Parathyroid adenoma (tissue), 2 donors: ENCODE measurements at regions not wholly inside any gene's neighbourhood (a gene's known extent, or its start where the extent isn't known, plus 50 kb on each side); places are given as distances from the start of the nearest gene placed in this dataset.

Source experiments
- H2AFZ ChIP-seq: fragments of 300-600 bp; sonication (generic); one replicate; pipeline ENCODE4 v1.7.0; 2017; ENCODE audit warnings: antibody characterized with exemption, mild to moderate bottlenecking
- H3K27ac ChIP-seq: fragments of 300-600 bp; sonication (generic); one replicate; pipeline ENCODE4 v1.7.0; 2017
- H3K27me3 ChIP-seq: fragments of 300-600 bp; sonication (generic); one replicate; pipeline ENCODE4 v1.7.0; 2017; ENCODE audit warnings: low read length; ENCODE audit not compliant: control insufficient read depth, insufficient read depth
- H3K36me3 ChIP-seq: fragments of 300-600 bp; sonication (generic); one replicate; pipeline ENCODE4 v1.7.0; 2017; ENCODE audit warnings: low read length; ENCODE audit not compliant: control insufficient read depth, insufficient read depth
- H3K4me1 ChIP-seq: fragments of 300-600 bp; sonication (generic); one replicate; pipeline ENCODE4 v1.7.0; 2017; ENCODE audit warnings: control low read depth
- H3K4me2 ChIP-seq: fragments of 300-600 bp; sonication (generic); one replicate; pipeline ENCODE4 v1.7.0; 2017; ENCODE audit warnings: low read length
- H3K4me3 ChIP-seq: fragments of 300-600 bp; sonication (generic); one replicate; pipeline ENCODE4 v1.7.0; 2017; ENCODE audit warnings: low read depth, low read length
- H3K79me2 ChIP-seq: fragments of 300-600 bp; sonication (generic); one replicate; pipeline ENCODE4 v1.7.0; 2017; ENCODE audit warnings: control low read depth
- H3K9ac ChIP-seq: fragments of 300-600 bp; sonication (generic); one replicate; pipeline ENCODE4 v1.7.0; 2017; ENCODE audit warnings: mild to moderate bottlenecking
- H3K9me3 ChIP-seq: fragments of 300-600 bp; sonication (generic); one replicate; pipeline ENCODE4 v1.7.0; 2017; ENCODE audit warnings: low read length; ENCODE audit not compliant: control insufficient read depth
- TF ChIP-seq, protein P1 (sequence below): fragments of 300-600 bp; sonication (generic); IDR thresholded peaks from one replicate; pipeline ENCODE4 v1.7.0; 2017; ENCODE audit warnings: antibody characterized with exemption, mild to moderate bottlenecking
- donor health status: primary hyperparathyroidism.

DNA sequence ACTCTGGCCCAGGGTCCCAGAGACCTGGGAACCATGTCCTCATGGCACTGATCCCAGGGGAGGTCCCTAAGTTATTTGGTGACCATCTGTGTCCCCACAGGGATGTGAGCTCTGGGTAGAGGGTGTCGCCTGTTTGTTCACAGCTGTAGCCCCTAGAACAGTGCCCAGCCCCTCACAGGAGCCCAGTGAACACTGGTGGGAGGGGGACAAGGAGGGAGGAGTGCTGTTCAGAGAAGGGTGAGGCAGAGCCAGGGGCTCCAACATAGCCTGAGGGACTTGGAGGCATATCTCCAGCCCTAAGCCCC lies 450.4 kb downstream of the MATN1 start:
- no peaks in the 10 kb centered on the region for H3K79me2 ChIP-seq
- H3K9me3 ChIP-seq: no peaks in the 10 kb centered on the region
- H3K4me1 ChIP-seq: no peaks in the 10 kb centered on the region
- no peak overlapping the region for H3K9ac ChIP-seq
- H3K4me2 ChIP-seq: no peak overlapping the region
- H3K27me3 ChIP-seq: no peaks in the 10 kb centered on the region
- no peak overlapping the region for H3K27ac ChIP-seq
- no peaks in the 10 kb centered on the region for H3K36me3 ChIP-seq
- no peak overlapping the region for H2AFZ ChIP-seq
- H3K4me3 ChIP-seq: no peak overlapping the region
- TF ChIP-seq, protein P1, sequence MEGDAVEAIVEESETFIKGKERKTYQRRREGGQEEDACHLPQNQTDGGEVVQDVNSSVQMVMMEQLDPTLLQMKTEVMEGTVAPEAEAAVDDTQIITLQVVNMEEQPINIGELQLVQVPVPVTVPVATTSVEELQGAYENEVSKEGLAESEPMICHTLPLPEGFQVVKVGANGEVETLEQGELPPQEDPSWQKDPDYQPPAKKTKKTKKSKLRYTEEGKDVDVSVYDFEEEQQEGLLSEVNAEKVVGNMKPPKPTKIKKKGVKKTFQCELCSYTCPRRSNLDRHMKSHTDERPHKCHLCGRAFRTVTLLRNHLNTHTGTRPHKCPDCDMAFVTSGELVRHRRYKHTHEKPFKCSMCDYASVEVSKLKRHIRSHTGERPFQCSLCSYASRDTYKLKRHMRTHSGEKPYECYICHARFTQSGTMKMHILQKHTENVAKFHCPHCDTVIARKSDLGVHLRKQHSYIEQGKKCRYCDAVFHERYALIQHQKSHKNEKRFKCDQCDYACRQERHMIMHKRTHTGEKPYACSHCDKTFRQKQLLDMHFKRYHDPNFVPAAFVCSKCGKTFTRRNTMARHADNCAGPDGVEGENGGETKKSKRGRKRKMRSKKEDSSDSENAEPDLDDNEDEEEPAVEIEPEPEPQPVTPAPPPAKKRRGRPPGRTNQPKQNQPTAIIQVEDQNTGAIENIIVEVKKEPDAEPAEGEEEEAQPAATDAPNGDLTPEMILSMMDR: no peak

DNA sequence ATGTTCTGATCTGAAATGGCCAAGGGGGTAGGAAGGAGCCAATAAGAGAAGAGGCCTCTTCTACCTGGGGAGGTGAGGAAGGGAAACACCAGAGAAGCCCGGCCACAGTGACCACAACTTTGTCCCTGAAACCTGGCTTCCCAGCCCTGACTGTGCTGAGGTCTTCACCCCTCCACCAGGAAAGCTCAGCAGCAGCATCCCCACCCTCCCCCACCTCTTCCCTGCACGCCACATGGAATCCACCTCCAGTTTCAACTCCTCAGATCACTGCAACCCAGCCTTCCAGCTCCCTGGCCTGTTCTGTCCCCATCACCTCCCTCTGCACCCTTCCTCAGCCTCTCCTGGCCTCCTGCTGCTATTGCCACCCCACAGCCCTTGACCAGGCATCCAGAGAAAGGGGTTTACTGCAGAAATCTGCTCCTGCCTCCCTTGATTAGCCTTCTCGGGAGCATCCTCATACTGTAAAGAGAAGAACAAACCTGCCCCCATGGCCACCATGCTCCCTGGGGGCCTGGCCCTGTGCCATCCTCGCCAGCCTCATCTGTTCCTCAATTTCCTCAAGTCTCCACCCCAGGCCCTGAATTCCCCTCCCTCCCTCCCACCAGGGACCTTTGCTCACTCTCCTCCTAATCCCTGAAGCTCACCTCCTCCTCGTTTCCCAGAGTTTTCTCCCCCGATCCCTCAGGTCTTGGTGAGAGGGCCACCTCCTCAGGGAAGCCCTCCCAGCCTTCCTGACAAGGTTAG lies 450.9 kb downstream of the MATN1 start:
- Histone ChIP-seq H3K79me2 (no peaks in the 10 kb centered on the region), H3K4me1 (no peaks in the 10 kb centered on the region), H3K27ac (no peak overlapping the region), H2AFZ (no peak overlapping the region), H3K4me3 (no peak overlapping the region), H3K9ac (no peak overlapping the region), H3K36me3 (no peaks in the 10 kb centered on the region), H3K27me3 (no peaks in the 10 kb centered on the region), H3K4me2 (no peak overlapping the region), H3K9me3 (no peaks in the 10 kb centered on the region)
- TF ChIP-seq, protein P1: no peak

DNA sequence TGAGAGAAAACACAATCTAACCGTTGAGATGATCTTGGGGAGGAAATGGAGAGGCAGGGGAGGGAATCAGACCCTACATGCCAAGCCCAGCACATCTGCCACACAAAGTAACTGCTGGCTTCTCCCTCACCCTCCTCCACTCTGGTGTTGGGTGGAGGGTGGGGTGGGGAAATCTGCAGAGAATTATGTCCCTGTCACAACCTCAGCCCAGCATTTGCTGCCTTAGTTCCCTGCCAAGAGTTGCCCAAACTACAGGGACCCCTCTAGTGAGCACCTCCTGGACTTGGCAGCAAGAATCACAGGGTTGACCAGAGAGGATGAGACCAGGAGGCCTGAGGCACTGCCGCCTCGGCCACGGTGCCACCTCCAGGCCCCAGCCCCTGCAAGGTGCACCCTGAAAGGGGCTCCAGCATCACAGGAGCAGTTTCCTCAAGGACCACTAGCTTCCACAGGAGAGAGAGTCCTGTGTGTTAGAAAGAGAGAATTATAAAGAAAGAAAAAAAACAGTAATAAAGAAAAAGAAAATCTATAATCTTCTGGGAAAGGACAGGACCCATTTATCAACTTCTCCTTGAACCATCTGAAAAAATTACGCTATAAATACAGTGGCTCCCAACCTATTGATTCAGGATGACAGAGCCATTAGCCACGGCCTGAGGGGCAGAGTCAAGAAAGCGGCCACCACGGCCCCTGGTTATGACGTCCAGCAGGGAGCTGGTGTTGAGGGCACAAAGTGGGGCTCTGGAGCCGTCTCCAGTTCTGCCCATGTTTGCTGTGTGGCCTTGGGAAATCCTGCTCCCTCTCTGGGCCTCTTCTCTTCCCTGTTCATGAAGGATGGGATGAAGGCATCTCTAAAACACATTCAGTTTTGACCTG lies 451.7 kb downstream of the MATN1 start:
- TF ChIP-seq, protein P1: no peak
- no peak overlapping the region for H2AFZ ChIP-seq
- H3K4me1 ChIP-seq: no peaks in the 10 kb centered on the region
- H3K4me2 ChIP-seq: no peak overlapping the region
- H3K36me3 ChIP-seq: no peaks in the 10 kb centered on the region
- no peaks in the 10 kb centered on the region for H3K79me2 ChIP-seq
- H3K27ac ChIP-seq: no peak overlapping the region
- H3K27me3 ChIP-seq: no peaks in the 10 kb centered on the region
- H3K4me3 ChIP-seq: no peak overlapping the region
- H3K9me3 ChIP-seq: no peaks in the 10 kb centered on the region
- H3K9ac ChIP-seq: no peak overlapping the region

DNA sequence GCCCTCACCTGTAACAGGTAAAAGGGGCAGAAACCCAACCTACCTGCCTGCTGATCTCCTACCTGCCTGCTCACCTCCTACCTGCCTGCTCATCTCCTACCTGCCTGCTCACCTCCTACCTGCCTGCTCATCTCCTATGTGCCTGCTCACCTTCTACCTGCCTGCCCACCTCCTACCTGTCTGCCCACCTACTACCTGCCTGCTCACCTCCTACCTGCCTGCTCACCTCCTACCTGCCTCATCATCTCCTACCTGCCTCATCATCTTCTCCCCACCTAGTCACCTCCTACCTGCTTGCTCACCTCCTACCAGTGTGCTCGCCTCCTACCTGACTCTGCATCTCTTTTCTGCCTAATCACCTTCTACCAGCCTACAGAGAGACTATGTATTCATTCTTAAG lies 452.9 kb downstream of the MATN1 start:
- Histone ChIP-seq H3K27ac (no peak overlapping the region), H3K27me3 (no peaks in the 10 kb centered on the region), H3K79me2 (no peaks in the 10 kb centered on the region), H3K4me1 (no peaks in the 10 kb centered on the region), H3K4me2 (no peak overlapping the region), H3K4me3 (no peak overlapping the region), H2AFZ (no peak overlapping the region), H3K36me3 (no peaks in the 10 kb centered on the region), H3K9me3 (no peaks in the 10 kb centered on the region), H3K9ac (no peak overlapping the region)
- TF ChIP-seq, protein P1: no peak
